ENCODE measurements at regions not wholly inside any gene's neighbourhood (a gene's known extent, or its start where the extent isn't known, plus 50 kb on each side); places are given as distances from the start of the nearest gene placed in this dataset.
"Not testable (repeated sequence)": the region's sequence is repeated elsewhere in the genome, so short reads cannot be mapped to it uniquely, and the experiment has no call there.

- intact Hi-C loops (cut with DNase I), result no loop called here
- DNase-seq (ENCODE audit: missing footprints), result no peak
- no peak for ATAC-seq
Measured at GRCh38 chr1:233782937-233783586, 121.4 kb upstream of the SLC35F3 start.

GRCh38 chr1:233787599-233787998, 116.9 kb upstream of the SLC35F3 start:
- no peak for ATAC-seq
- DNase-seq (ENCODE audit: missing footprints), result no peak

GRCh38 chr1:233788687-233789086, 115.8 kb upstream of the SLC35F3 start:
- DNase-seq (ENCODE audit: missing footprints) (no peak), ATAC-seq (no peak)
- intact Hi-C loops (cut with DNase I), result no loop called here

More at GRCh38 chr1:233787599-233787998, 116.9 kb upstream of the SLC35F3 start:
- intact Hi-C loops (cut with DNase I), result no loop called here

GRCh38 chr1:233790121-233790520, 114.4 kb upstream of the SLC35F3 start:
- intact Hi-C loops (cut with DNase I), result loop anchor here (10.0 kb wide), 1 partner anchor 175 kb away; the partner anchor contains the start of gene KCNK1
- no peak for ATAC-seq
- DNase-seq (ENCODE audit: missing footprints), result no peak

GRCh38 chr1:233790662-233791371, 113.7 kb upstream of the SLC35F3 start:
- DNase-seq (ENCODE audit: missing footprints) (no peak), ATAC-seq (peak; percentile 79)
- intact Hi-C loops (cut with DNase I), result loop anchor here (1.0 to 10.0 kb wide), 3 partner anchors 176 to 350 kb away; partner anchors contain the start of gene KCNK1

GRCh38 chr1:233791372-233791703, 113.1 kb upstream of the SLC35F3 start:
- intact Hi-C loops (cut with DNase I), result loop anchor here (1.0 to 10.0 kb wide), 3 partner anchors 177 to 350 kb away; partner anchors contain the start of gene KCNK1
- ATAC-seq (no peak), DNase-seq (ENCODE audit: missing footprints) (no peak)

GRCh38 chr1:233791721-233792120, 112.8 kb upstream of the SLC35F3 start:
- intact Hi-C loops (cut with DNase I), result loop anchor here (1.0 to 10.0 kb wide), 3 partner anchors 177 to 350 kb away; partner anchors contain the start of gene KCNK1
- DNase-seq (ENCODE audit: missing footprints) (no peak), ATAC-seq (no peak)

- DNase-seq (ENCODE audit: missing footprints), result no peak
- intact Hi-C loops (cut with DNase I), result loop anchor here (10.0 kb wide), 1 partner anchor 180 kb away; the partner anchor contains the start of gene KCNK1
- ATAC-seq, result no peak
Measured at GRCh38 chr1:233794863-233795262, 109.6 kb upstream of the SLC35F3 start.

- DNase-seq (ENCODE audit: missing footprints) (no peak), ATAC-seq (no peak)
- intact Hi-C loops (cut with DNase I), result loop anchor here (10.0 kb wide), 1 partner anchor 181 kb away; the partner anchor contains the start of gene KCNK1
Measured at GRCh38 chr1:233796146-233796783, 108.2 kb upstream of the SLC35F3 start.

GRCh38 chr1:233802611-233803010, 101.9 kb upstream of the SLC35F3 start:
- ATAC-seq (no peak), DNase-seq (ENCODE audit: missing footprints) (no peak)
- intact Hi-C loops (cut with DNase I), result no loop called here

GRCh38 chr1:233805786-233806185, 98.7 kb upstream of the SLC35F3 start:
- intact Hi-C loops (cut with DNase I), result no loop called here
- ATAC-seq, result no peak
- no peak for DNase-seq (ENCODE audit: missing footprints)

- intact Hi-C loops (cut with DNase I), result no loop called here
- DNase-seq (ENCODE audit: missing footprints) (no peak), ATAC-seq (no peak)
Measured at GRCh38 chr1:233815357-233815756, 89.1 kb upstream of the SLC35F3 start.

GRCh38 chr1:233815865-233816264, 88.6 kb upstream of the SLC35F3 start:
- ATAC-seq (no peak), DNase-seq (ENCODE audit: missing footprints) (no peak)
- intact Hi-C loops (cut with DNase I), result no loop called here

- no peak for DNase-seq (ENCODE audit: missing footprints)
- intact Hi-C loops (cut with DNase I), result no loop called here
Measured at GRCh38 chr1:233816348-233816747, 88.1 kb upstream of the SLC35F3 start.

GRCh38 chr1:233819042-233819441, 85.4 kb upstream of the SLC35F3 start:
- intact Hi-C loops (cut with DNase I), result no loop called here
- ATAC-seq (no peak), DNase-seq (ENCODE audit: missing footprints) (no peak)

More at GRCh38 chr1:233816348-233816747, 88.1 kb upstream of the SLC35F3 start:
- ATAC-seq, result no peak

GRCh38 chr1:233824179-233824578, 80.3 kb upstream of the SLC35F3 start:
- intact Hi-C loops (cut with DNase I); ATAC-seq; DNase-seq (ENCODE audit: missing footprints): not testable (repeated sequence)

- DNase-seq (ENCODE audit: missing footprints); ATAC-seq; intact Hi-C loops (cut with DNase I): not testable (repeated sequence)
Measured at GRCh38 chr1:233827937-233828336, 76.5 kb upstream of the SLC35F3 start.

- no peak for ATAC-seq
- intact Hi-C loops (cut with DNase I), result no loop called here
Measured at GRCh38 chr1:233828480-233828879, 76.0 kb upstream of the SLC35F3 start.

GRCh38 chr1:233834609-233835008, 69.9 kb upstream of the SLC35F3 start:
- intact Hi-C loops (cut with DNase I), result no loop called here
- ATAC-seq, result no peak
- no peak for DNase-seq (ENCODE audit: missing footprints)

More at GRCh38 chr1:233828480-233828879, 76.0 kb upstream of the SLC35F3 start:
- no peak for DNase-seq (ENCODE audit: missing footprints)
